ENCODE measurements at regions not wholly inside any gene's neighbourhood (a gene's known extent, or its start where the extent isn't known, plus 50 kb on each side); places are given as distances from the start of the nearest gene placed in this dataset.

GRCh38 chr20:22653658-22654642 lies 69.6 kb upstream of the FOXA2 start:
- TF ChIP-seq, protein P1, sequence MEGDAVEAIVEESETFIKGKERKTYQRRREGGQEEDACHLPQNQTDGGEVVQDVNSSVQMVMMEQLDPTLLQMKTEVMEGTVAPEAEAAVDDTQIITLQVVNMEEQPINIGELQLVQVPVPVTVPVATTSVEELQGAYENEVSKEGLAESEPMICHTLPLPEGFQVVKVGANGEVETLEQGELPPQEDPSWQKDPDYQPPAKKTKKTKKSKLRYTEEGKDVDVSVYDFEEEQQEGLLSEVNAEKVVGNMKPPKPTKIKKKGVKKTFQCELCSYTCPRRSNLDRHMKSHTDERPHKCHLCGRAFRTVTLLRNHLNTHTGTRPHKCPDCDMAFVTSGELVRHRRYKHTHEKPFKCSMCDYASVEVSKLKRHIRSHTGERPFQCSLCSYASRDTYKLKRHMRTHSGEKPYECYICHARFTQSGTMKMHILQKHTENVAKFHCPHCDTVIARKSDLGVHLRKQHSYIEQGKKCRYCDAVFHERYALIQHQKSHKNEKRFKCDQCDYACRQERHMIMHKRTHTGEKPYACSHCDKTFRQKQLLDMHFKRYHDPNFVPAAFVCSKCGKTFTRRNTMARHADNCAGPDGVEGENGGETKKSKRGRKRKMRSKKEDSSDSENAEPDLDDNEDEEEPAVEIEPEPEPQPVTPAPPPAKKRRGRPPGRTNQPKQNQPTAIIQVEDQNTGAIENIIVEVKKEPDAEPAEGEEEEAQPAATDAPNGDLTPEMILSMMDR (IDR thresholded peaks at IDR 0.05) = no peak
- TF ChIP-seq EZH2 (IDR thresholded peaks at IDR 0.05) = no peak
